HG03039 (cell line): ENCODE measurements at regions not wholly inside any gene's neighbourhood (a gene's known extent, or its start where the extent isn't known, plus 50 kb on each side); places are given as distances from the start of the nearest gene placed in this dataset.
"Not testable (repeated sequence)": the region's sequence is repeated elsewhere in the genome, so short reads cannot be mapped to it uniquely, and the experiment has no call there.

Experiments
- ATAC-seq: cut with Tn5 transposase; IDR thresholded peaks from one replicate; pipeline ENCODE4 v1.9.1; 2021; ENCODE audit warnings: mild to moderate bottlenecking, moderate library complexity; ENCODE audit not compliant: unreplicated experiment

DNA sequence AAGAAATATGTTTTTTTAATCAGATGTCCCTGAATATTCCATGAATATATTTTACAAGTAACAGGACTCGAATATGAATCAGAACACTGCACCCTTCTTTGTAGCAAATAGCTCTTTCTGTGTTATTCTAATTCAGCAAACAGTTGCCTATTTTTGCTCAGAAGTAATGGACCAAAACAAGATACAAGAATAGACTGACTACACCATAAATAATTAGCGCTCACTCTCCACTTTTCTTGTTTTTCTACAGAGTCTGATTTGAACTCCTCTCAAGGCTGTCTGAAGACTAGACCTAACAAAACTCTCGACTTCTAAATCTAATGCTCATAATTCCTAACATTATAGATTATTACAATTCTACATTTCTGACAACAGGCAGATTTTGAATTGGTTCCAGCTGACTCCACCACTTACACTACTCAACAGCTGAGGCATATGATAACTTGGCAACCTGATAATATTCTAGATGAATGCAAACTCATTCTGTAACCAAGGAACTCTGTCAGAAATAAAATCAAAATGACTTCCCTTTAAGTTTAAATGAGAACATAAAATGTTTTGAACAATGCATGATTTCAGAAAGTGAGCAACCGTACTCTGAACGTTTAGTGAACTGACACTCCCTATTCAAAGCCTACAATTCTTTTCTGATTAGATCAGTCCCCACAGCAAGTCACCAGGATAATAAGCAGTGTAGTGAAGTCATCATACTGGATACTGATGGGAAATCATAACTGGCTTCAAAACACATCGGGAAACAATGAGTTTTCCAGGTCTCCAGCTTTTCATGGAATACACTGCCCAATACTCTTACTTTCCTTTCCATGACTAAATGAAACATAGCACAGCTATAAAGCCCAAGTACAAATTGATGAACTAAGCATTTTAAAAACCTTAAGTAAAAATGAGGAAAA, 114.2 kb upstream of the BEND6 start:
- no peak for ATAC-seq

- no peak for ATAC-seq
Measured at GRCh38 chr6:56839533-56840183, 115.2 kb upstream of the BEND6 start.

DNA sequence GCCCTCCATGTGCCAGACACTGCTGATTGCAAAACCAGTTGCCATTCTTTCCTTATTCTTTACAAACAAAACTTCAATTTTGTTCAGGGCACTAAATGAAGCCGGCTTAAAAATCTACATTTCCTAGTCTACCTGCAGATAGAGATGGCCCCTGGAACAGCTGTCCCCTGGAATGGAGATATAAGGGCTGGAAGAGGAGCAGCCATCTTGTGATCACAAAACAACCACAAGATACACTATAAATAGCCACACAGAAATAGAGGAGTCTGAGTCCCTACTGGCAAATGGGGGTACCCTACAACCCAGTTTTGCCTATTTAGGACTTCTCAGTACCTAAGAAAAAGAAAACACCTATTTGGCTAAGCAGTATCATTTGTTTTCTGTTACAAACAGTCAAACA, 115.9 kb upstream of the BEND6 start:
- ATAC-seq: no peak

GRCh38 chr6:56838016-56838555, 116.8 kb upstream of the BEND6 start:
- ATAC-seq: no peak

DNA sequence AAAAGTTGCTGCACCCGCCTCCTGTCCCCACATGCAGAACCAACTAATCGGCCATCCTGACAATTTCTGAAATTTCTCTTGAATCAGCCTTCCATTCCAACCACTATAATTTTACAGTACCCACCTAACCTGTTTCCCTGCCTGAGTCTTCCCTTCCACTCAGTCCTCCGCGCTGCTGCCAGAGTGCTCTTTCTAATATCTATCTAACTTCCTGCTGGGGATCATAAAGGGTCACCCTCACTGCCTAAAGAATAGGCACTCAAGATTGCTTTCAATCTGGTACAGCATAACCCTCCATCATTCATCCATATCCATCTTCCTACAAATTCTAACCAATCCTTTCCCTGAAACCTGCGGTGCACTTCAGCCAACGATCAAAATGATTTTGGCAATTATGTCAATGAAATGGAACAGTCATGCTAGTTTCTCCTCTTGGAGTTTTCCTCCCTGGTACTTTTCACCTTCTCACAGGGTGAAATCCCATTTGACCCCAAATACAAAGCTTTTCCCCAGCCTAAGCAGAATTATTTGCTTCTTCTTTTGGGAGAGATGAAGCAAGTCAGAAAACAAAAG, 117.5 kb upstream of the BEND6 start:
- no peak for ATAC-seq

DNA sequence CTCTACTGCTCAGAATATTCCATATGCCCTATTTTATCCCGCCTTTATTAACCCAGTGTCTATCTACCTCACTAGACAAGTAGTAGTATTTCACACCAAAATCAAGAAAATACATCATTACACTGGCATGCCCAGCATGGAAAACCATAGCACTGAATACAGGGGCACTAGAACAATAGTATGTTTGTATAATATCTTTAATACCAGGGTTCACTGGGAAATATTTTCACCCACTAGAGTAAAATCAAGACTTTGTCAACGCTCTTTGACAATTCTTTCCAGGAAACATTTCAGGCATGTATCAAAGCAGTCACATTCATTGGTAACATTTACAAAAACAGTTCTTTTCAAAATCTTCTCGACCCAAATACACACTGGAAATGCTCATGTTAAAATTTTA, 119.3 kb upstream of the BEND6 start:
- no peak for ATAC-seq

GRCh38 chr6:56833873-56834272, 121.0 kb upstream of the BEND6 start:
- ATAC-seq: no peak

DNA sequence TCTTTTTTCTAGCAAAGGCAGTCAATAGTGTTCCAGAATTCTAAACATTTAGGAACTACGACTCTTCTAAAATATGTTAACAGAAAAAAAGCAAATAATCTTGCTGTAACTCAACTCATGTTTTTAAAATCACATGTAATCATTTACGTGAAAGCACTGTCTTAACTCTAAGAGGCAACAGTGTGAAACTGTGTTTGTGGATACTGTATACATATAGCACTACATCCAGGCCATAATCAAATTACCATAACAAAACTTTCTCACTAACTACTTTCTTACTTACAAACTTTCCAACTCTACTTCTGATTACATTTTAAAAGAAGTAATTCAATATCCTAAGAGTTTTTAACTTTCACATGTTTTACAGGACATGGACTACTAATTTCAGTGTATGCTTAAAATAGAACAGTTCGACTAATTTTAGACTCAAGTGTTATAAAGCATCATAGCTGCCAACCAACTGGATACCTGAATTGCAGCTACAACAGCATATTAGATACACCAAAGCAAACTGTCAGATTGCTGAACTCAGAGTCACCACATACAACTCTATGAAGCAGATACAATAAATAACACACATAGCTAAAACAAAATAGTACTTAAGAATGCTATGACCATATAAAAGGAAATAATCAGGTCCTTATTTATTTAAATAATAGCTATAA, 121.6 kb upstream of the BEND6 start:
- no peak for ATAC-seq

GRCh38 chr6:56832225-56832624, 122.7 kb upstream of the BEND6 start:
- no peak for ATAC-seq

GRCh38 chr6:56831334-56831733, 123.6 kb upstream of the BEND6 start:
- no peak for ATAC-seq

- ATAC-seq: no peak
Measured at GRCh38 chr6:56827908-56828649, 126.8 kb upstream of the BEND6 start.

GRCh38 chr6:56824431-56824830, 130.5 kb upstream of the BEND6 start:
- ATAC-seq: not testable (repeated sequence)

GRCh38 chr6:56821005-56821432, 133.9 kb upstream of the BEND6 start:
- no peak for ATAC-seq

GRCh38 chr6:56820060-56820459, 134.8 kb upstream of the BEND6 start:
- no peak for ATAC-seq

DNA sequence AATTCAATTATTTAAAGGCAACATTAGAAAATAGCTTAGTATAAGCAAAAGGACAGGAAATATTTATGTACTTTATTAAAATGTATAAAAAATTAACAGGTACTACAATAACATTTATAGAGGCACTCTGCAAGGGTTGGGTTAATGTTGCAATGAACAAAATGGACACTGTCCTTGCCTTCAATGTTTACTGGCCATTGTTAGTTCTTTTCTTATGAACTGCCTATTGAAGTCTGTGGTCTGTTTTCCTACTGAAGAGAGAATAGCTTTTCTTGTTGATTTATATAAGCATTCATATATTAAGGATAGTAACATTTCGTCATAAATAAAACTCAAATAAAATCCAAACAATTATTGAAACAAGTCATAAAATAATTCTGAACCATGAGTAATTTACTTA, 135.3 kb upstream of the BEND6 start:
- ATAC-seq: no peak

DNA sequence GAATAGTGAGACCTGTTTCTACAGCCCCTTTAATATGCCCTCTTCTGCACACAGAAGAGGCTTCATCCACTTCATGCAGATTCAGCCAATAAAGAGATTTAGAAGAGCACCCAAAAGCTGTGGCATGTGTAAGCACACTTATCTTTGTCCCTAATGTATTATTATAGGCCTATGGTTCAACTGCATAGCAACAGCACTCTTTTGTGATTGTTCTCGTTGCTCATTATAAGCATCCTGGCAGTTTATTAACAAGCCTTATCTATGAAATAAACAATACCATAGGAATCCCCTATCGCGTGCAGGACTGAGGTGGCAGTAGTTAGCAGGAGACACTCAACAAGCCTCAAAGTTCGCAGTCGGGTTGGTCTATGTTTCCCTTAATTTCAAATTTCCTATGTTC, 138.5 kb upstream of the BEND6 start:
- no peak for ATAC-seq

GRCh38 chr6:56815436-56815835, 139.5 kb upstream of the BEND6 start:
- no peak for ATAC-seq

GRCh38 chr6:56814802-56815201, 140.1 kb upstream of the BEND6 start:
- ATAC-seq: no peak

DNA sequence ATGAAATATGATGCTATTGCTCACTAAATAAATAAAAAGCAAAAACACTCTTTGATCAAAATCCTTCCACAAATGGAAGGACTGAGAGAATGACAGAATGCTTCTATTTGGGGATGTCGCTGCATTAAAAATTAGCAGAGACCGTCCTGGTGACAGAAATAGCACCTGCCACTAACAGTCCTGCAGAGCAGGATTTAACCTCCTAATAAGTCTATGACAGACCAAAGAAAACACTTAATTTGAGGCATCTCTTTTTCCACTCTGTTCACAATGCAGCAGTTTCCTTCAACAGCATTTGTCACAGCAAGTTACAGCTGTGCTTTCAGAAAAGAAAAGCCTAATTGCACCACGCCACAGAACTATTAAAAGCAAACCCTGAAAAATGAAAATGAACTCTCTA, 140.6 kb upstream of the BEND6 start:
- ATAC-seq: no peak

- ATAC-seq: not testable (repeated sequence)
Measured at GRCh38 chr6:56812851-56813250, 142.1 kb upstream of the BEND6 start.
